HG02610 (cell line): ENCODE measurements at regions not wholly inside any gene's neighbourhood (a gene's known extent, or its start where the extent isn't known, plus 50 kb on each side); places are given as distances from the start of the nearest gene placed in this dataset.
"Not testable (repeated sequence)": the region's sequence is repeated elsewhere in the genome, so short reads cannot be mapped to it uniquely, and the experiment has no call there.

ENCODE experiments used
- ATAC-seq: cut with Tn5 transposase; IDR thresholded peaks from one replicate; pipeline ENCODE4 v1.9.1; 2021; ENCODE audit warnings: mild to moderate bottlenecking, moderate library complexity; ENCODE audit not compliant: unreplicated experiment

DNA sequence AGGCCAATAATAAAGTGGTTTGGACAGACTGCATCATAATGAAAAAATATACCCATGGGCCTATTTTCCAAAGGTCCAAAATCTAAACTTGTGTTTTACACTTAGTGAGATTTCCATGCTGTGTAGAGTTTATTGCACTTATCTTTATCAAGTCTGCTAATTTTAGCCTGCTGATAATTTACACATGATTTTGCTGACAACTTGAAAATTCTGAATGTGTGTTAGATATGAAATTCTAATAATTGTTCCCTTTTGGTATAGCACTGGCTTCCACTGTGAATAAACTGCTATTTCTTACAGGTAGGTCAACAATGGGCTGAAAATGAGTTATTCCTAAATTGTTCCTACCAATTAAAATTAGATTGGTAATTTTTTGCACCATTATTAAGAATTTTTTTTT, 589.1 kb upstream of the ANO3 start:
- ATAC-seq, result no peak

DNA sequence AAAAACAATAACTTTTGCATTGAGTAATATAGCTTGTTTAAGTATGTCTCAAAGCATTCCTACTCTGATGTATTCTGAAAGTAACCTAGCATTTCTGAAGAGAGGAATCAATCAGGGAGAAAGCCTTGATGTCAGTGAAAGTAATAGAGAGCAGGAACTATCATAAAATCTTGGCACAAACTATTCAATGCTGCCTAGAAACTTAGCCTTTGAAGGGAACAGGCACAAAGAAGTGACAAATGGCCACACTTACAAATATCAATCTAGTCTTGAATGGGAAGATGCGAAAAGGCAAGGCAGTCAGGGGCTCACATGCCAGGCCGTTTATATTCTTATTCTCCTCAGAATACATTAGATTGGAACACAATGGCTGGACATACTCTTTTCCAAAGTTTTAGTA, 576.5 kb upstream of the ANO3 start:
- ATAC-seq, result no peak

GRCh38 chr11:25755918-25756584, 575.9 kb upstream of the ANO3 start:
- ATAC-seq, result no peak

DNA sequence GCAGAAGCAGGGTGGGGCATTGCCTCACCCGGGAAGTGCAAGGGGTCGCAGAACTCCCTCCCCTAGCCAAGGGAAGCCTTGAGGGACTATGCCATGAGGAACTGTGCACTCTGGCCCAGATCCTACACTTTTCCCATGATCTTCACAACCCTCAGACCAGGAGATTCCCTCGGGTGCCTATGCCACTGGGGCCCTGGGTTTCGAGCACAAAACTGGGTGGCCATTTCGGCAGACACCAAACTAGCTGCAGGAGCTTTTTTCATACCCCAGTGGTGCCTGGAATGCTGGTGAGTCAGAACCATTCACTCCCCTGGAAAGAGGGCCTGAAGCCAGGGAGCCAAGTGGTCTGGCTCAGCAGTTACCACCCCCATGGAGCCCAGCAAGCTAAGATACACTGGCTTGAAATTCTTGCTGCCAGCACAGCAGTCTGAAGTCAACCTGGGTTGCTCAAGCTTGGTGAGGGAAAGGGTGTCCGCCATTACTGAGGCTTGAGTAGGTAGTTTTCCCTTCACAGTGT, 573.7 kb upstream of the ANO3 start:
- ATAC-seq, result no peak

GRCh38 chr11:25766332-25767015, 565.5 kb upstream of the ANO3 start:
- ATAC-seq, result no peak

- ATAC-seq, result no peak
Observed at GRCh38 chr11:25769287-25769686, 562.6 kb upstream of the ANO3 start.

DNA sequence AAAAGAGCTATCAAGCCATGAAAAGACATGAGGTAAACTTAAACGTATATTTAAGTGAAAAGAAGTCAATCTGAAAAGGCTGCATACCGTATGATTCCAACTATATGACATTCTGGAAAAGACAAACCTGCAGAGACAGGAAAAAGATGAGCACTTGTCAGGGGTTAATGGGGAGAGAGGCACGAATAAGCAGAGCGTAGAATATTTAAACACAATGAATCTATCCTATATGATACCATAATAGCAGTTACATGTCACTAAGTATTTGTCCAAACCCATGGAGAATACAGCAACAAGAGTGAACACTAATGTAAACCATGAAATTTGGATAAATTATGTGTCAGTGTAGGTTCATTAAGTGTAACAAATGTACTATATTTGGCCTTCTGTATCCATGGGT, 560.3 kb upstream of the ANO3 start:
- no peak for ATAC-seq

DNA sequence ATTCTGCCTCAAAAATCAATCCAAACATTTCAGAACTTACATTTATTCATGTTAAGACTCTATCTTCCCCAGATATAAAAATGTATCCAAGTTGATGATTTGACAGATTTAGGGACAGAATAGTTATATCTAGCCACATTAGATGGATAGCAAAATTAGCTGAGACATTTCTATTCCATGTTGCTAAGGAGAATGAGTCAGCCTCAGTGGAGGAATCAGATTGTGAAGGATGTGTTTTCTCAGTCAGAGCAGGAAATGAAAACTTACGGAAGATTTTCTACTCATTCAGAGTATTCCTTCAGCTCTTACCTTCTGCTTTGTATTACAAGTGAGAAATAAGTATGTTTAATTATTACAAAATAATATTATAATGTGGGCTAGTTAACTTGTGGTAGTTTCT, 556.3 kb upstream of the ANO3 start:
- no peak for ATAC-seq

DNA sequence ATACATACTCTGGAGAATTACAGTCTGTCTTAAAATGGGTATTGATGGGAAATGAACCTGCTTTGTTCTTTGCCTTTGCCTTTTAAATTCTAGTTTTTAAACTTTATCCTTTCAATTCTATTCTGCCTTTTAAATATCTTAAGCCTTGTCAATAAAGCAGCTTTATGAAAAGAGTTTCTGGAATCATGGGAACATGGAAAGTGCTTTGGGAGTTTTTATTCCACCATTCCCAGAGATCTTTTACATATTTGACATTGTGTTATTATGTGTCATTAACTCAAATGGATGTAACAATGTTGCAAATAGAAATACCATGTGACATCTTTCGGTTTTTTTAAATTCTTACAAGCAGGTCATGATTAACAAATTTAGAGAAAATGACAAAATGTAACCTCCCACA, 555.7 kb upstream of the ANO3 start:
- no peak for ATAC-seq

- no peak for ATAC-seq
Observed at GRCh38 chr11:25777343-25777742, 554.6 kb upstream of the ANO3 start.

- no peak for ATAC-seq
Observed at GRCh38 chr11:25779033-25779432, 552.9 kb upstream of the ANO3 start.

DNA sequence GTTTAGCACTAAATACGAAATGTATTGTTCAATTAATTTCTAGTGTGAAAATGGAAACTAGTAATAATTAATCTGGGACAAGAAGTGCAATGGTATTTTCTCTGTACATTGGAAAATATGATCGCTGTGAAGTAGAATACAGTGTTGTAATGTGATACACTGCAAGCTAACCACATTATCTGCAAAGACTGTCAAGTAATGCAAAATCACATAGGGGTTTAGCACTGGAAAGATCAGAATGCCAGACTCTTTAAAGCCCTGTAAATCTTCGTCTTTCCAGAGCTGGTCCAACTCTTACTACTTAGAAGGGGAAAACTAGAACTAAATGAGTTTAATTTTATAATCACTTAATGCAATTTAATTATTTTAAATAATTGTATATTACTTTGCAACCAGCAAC, 544.5 kb upstream of the ANO3 start:
- ATAC-seq, result no peak

- no peak for ATAC-seq
Observed at GRCh38 chr11:25790396-25790795, 541.5 kb upstream of the ANO3 start.

- ATAC-seq, result no peak
Observed at GRCh38 chr11:25793637-25794036, 538.3 kb upstream of the ANO3 start.

DNA sequence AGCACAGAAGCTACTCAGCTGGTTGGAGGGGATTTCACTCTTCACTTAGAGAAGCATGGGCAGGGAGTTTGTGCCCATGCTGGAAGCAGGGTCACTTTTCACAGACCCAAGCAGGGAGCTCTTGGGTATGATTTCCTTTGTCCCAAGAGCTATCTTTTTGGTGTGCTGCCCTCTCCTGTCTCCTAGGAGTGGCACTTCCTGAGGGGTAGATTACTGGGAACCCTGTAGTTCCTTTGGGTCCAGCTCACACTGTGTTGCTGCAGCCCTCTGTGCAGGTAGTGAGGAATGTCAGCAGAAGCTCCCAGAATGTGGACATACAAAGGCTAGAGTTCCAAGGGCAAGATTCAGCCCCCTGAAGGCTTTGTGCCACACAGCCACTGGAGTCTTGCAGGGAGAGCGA, 537.1 kb upstream of the ANO3 start:
- ATAC-seq, result no peak

DNA sequence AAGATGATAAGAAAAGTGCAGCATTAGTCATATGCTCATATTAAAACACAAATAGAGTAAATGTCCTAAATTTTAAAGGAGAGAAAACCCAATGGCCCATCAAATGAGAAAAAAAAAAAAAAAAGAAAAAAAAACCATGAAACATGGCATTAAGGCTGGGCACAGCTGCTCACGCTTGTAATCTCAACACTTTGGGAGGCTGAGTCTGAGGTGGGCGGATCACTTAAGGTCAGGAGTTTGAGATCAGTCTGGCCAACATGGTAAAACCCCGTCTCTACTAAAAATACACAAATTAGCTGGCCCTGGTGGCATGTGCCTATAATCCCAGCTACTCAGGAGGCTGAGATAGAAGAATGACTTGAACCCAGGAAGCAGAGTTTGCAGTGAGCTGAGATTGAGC, 515.5 kb upstream of the ANO3 start:
- ATAC-seq, result no peak

- ATAC-seq, result no peak
Observed at GRCh38 chr11:25824688-25825087, 507.2 kb upstream of the ANO3 start.

- not testable (repeated sequence) for ATAC-seq
Observed at GRCh38 chr11:25831485-25831884, 500.4 kb upstream of the ANO3 start.

- ATAC-seq, result no peak
Observed at GRCh38 chr11:25838918-25839625, 492.9 kb upstream of the ANO3 start.

DNA sequence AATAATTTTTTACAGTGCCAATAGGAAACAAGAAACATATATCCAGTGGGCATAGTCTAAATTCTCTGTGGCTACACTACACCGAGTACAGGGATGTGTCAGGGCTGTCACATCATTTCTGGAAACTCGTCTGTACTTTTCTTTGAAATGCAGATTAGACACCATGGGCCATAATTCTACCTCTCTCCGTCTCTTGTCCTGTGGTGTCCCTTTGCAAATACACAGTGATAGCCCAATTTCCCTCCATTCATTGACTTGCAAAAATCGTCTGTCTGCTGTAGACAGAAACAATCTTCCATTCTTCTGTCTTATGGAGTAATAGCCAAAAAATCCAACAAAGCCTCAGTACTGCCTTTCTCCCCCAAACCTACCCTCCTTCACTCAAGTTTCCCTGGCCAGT, 487.1 kb upstream of the ANO3 start:
- no peak for ATAC-seq

- ATAC-seq, result no peak
Observed at GRCh38 chr11:25855916-25856315, 476.0 kb upstream of the ANO3 start.

DNA sequence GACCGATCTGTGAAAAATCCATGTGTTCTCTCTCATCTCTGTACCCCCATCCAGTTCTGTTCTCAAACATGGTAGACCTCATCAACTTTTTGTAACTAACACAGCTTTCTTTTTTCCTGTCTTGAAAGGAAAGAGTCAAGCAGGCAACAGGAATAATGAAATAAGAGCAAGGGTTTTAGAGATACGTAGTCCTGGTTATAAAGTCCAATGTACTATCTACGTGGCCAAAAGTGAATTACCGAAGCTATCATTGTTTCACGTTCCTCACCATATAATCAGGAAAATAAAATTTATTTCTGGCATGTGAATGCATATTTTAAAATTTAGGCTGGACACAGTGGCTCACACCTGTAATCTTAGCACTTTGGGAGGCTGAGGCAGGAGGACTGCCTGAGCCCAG, 472.2 kb upstream of the ANO3 start:
- ATAC-seq, result no peak
